ENCODE measurements at regions not wholly inside any gene's neighbourhood (a gene's known extent, or its start where the extent isn't known, plus 50 kb on each side); places are given as distances from the start of the nearest gene placed in this dataset.

GRCh38 chr2:43020990-43021669 lies 205.3 kb downstream of the ZFP36L2 start:
- TF ChIP-seq, protein P1, sequence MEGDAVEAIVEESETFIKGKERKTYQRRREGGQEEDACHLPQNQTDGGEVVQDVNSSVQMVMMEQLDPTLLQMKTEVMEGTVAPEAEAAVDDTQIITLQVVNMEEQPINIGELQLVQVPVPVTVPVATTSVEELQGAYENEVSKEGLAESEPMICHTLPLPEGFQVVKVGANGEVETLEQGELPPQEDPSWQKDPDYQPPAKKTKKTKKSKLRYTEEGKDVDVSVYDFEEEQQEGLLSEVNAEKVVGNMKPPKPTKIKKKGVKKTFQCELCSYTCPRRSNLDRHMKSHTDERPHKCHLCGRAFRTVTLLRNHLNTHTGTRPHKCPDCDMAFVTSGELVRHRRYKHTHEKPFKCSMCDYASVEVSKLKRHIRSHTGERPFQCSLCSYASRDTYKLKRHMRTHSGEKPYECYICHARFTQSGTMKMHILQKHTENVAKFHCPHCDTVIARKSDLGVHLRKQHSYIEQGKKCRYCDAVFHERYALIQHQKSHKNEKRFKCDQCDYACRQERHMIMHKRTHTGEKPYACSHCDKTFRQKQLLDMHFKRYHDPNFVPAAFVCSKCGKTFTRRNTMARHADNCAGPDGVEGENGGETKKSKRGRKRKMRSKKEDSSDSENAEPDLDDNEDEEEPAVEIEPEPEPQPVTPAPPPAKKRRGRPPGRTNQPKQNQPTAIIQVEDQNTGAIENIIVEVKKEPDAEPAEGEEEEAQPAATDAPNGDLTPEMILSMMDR (conservative IDR thresholded peaks at IDR 0.05; ENCODE audit: low read depth in 2 of 2) = no peak
- TF ChIP-seq JUNB (IDR thresholded peaks at IDR 0.05; ENCODE audit: unreplicated experiment) (no peak), ZNF114 (CRISPR knock-in tag; IDR thresholded peaks at IDR 0.05) (no peak), ETS1 (IDR thresholded peaks at IDR 0.05) (no peak), EZH2 (IDR thresholded peaks at IDR 0.05; ENCODE audit: low read depth, unreplicated experiment) (no peak), POLR2AphosphoS5 (IDR thresholded peaks at IDR 0.05; ENCODE audit: low read depth) (no peak), EZH2phosphoT487 (IDR thresholded peaks at IDR 0.05; ENCODE audit: unreplicated experiment) (no peak), ZNF331 (CRISPR knock-in tag; IDR thresholded peaks at IDR 0.05; ENCODE audit: low read depth) (no peak), CREB1 (CRISPR knock-in tag; IDR thresholded peaks at IDR 0.05; ENCODE audit: low read depth) (no peak), ZNF462 (CRISPR knock-in tag; IDR thresholded peaks at IDR 0.05) (no peak), STAT1 (IDR thresholded peaks at IDR 0.05; ENCODE audit: unreplicated experiment) (no peak)
- TF ChIP-seq, protein P2, sequence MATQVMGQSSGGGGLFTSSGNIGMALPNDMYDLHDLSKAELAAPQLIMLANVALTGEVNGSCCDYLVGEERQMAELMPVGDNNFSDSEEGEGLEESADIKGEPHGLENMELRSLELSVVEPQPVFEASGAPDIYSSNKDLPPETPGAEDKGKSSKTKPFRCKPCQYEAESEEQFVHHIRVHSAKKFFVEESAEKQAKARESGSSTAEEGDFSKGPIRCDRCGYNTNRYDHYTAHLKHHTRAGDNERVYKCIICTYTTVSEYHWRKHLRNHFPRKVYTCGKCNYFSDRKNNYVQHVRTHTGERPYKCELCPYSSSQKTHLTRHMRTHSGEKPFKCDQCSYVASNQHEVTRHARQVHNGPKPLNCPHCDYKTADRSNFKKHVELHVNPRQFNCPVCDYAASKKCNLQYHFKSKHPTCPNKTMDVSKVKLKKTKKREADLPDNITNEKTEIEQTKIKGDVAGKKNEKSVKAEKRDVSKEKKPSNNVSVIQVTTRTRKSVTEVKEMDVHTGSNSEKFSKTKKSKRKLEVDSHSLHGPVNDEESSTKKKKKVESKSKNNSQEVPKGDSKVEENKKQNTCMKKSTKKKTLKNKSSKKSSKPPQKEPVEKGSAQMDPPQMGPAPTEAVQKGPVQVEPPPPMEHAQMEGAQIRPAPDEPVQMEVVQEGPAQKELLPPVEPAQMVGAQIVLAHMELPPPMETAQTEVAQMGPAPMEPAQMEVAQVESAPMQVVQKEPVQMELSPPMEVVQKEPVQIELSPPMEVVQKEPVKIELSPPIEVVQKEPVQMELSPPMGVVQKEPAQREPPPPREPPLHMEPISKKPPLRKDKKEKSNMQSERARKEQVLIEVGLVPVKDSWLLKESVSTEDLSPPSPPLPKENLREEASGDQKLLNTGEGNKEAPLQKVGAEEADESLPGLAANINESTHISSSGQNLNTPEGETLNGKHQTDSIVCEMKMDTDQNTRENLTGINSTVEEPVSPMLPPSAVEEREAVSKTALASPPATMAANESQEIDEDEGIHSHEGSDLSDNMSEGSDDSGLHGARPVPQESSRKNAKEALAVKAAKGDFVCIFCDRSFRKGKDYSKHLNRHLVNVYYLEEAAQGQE (IDR thresholded peaks at IDR 0.05; ENCODE audit: unreplicated experiment) = no peak

Measured in GM23338 (cell line).